HG03139 (cell line): ENCODE measurements at regions not wholly inside any gene's neighbourhood (a gene's known extent, or its start where the extent isn't known, plus 50 kb on each side); places are given as distances from the start of the nearest gene placed in this dataset.

Source experiments
- ATAC-seq: cut with Tn5 transposase; IDR thresholded peaks from one replicate; pipeline ENCODE4 v1.9.1; 2021; ENCODE audit not compliant: unreplicated experiment

GRCh38 chrX:104310657-104311254 is 56.0 kb upstream of the ESX1 start:
- ATAC-seq: no peak

GRCh38 chrX:104310090-104310489 is 55.4 kb upstream of the ESX1 start:
- ATAC-seq: no peak

- ATAC-seq: no peak
Observed at GRCh38 chrX:104309169-104309568, 54.4 kb upstream of the ESX1 start.

GRCh38 chrX:104307341-104307740 is 52.6 kb upstream of the ESX1 start:
- no peak for ATAC-seq

- no peak for ATAC-seq
Observed at GRCh38 chrX:104306180-104306579, 51.4 kb upstream of the ESX1 start.
